HG03457 (cell line): ENCODE measurements at regions not wholly inside any gene's neighbourhood (a gene's known extent, or its start where the extent isn't known, plus 50 kb on each side); places are given as distances from the start of the nearest gene placed in this dataset.
"Not testable (repeated sequence)": the region's sequence is repeated elsewhere in the genome, so short reads cannot be mapped to it uniquely, and the experiment has no call there.

Source experiments
- ATAC-seq: cut with Tn5 transposase; IDR thresholded peaks from one replicate; pipeline ENCODE4 v1.9.1; 2021; ENCODE audit warnings: moderate number of reproducible peaks; ENCODE audit not compliant: unreplicated experiment

DNA sequence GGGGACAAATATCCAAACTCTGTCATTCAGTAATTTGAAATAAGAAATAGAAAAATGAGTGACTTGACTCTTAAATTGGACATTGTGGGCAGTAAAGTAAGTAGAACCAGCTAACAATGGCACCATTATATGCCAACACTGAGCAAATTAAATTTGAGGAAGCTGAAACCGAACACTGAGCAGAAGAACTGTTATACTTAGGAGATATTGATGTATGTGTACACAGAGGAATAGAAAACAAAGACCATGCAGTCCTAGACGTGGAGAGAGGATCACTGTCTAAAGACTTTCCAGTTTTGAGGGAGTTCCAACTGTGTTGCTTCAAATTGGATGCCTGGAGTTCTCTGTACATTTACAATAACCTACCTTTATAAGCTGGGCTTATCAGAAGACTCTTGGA, 427.0 kb upstream of the EYS start:
- ATAC-seq: no peak

DNA sequence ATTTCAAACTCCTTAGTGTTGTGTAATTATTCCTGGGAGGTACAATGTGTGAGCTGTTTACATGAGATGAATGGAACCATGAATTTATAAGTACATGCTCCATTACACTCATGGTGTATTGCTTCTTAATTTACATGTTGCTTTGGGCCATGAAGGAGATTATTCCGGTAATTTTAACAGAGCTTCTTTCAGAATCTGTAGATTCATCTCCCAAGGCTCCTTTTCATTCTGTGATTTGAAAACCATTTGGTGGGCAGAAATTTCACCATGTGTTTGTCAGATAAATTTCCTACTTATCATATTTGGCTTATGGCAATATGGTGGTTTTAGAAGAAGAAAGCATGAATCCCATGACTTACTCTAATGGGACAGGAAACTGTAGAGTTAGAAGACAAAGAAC, 421.6 kb upstream of the EYS start:
- ATAC-seq: no peak

DNA sequence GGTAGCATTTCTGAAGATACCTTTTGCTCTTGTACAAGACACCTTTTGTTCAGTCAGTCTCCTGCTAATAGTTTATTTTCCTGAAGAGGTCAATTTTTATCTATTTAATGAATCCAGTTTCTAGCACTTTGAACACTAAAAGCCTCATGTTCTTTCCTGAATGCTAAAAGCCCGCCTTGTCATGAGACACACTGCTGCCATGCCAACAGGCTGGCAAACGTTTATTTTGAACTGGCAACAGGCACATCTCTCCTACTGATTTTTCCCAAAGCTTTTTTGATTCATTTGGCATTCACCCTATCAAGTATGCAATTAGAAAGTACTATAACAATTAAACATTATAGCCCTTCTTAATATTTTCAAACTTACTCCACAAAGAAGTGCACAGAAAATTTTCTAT, 421.2 kb upstream of the EYS start:
- no peak for ATAC-seq

DNA sequence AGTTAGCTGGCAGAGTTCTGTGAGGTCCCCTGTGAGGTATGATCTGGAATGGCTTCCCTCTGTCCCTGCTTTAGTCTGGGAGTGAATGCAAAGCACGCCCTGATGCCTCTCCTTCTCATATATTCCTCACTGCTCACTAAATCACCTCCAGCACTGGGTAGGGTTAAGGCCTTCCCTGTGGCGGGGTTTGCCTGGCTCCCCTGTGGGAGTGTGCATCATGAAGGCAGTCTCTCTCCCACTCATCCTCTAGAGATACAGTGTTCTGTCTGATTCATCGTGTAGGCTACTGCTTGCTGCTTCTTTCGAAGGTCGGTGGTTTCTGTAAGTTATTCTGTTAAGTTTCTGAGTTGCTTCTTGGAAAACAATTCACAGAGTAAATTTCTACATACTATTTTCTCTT, 420.0 kb upstream of the EYS start:
- no peak for ATAC-seq

DNA sequence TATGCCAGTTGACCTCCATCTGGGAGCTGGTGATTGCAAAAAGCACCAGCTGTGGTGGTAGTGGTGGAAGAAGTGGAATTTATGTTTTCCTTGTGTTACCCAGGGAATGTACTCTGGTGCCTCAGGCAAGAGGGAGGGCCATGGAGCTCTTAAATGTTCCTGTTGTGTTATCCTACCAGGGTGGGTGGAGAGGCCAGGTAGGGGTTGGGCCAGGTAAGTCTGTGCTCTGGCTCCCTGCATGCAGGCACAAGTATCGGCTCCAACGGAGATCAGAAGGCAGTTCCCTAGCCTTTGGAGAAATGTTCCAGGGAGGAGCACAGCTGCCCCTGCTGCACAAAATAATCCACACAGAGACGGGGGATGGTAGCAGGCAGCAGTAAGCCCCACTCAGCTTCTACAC, 419.3 kb upstream of the EYS start:
- no peak for ATAC-seq

DNA sequence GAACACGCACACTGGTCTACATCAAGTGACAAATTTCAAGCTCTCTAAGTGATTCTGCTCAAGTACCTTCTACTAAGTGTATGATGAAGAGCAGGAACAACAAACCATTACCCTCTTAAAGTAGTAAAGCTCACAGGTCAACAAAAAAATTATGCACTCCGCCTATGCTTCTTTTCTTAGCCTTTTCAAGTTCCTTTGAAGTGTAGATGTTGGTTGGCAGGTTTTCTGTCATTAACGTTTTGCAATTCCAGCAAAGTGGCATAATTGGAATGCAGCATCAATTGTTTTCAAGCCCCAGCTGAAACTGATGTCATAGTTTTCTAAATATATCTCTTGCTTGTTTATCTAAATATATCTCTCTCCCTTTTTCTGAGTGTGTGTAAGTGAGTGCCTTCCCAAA, 396.9 kb upstream of the EYS start:
- ATAC-seq: no peak

DNA sequence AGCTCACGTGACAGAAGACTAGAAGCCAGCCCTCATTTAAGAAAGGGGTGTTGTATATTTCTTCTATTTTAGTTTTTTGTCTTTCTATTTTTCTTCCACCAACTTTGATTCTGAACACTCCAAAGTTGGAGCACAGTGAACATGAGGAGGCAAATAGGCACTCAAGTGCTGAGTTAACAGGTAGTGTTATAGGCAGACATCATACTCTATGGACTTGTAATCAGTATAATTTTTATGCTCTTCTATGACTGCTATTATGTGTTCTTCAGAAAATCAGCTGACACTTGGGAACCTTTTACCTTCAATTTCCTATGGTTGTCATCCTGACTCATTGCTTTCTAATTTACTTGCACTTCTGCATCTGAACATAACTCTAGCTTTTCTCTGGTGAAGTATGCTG, 396.3 kb upstream of the EYS start:
- ATAC-seq: no peak

DNA sequence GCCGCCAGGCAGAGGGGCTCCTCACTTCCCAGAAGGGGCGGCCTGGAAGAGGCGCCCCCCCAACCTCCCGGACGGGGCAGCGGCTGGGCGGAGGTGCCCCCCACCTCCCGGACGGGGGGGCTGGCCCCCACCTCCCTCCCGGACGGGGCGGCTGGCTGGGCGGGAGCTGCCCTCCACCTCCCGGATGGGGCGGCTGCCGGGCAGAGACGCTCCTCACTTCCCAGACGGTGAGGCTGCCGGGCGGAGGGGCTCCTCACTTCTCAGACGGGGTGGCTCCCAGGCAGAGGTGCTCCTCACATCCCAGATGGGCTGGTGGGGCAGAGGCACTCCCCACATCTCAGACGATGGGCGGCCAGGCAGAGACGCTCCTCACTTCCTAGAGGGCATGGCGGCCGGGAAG, 389.7 kb upstream of the EYS start:
- no peak for ATAC-seq

DNA sequence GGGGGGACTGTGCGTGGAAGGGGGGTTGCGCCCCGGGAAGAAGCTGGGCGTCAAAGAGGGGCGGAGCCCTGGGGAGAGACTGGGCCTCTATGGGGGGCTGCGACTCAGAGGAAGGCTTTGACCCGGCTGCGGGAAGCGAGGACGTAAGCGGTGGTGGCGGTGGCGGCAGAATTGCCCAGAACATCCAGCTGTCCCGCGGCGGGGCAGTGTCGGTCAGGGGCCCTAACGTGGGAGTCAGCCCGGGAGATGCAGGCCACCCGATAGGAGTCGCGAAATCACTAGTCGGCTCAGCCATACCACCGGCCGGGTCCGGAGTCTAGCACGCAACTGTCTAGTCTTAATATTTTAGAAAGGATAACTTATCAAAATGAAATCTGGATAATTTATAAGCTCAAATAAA, 387.6 kb upstream of the EYS start:
- no peak for ATAC-seq

DNA sequence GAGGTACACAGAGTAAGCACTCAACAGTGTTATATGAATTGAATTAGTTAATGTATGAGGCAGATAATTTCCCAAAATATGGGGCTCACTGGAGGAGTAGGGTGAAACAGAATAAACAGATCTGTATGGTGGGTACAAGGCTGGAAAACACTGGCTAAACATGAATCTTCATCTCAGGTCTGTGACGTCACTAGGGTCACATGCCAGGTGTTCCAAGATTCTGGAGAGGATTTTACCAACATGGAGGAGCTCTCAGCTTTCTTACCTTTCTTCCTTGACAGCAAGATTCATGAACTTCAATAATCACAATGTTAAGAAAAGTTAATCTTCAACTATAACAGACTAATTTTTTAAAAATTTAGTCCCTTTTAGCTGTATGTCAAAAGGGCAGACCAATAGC, 385.3 kb upstream of the EYS start:
- ATAC-seq: not testable (repeated sequence)

DNA sequence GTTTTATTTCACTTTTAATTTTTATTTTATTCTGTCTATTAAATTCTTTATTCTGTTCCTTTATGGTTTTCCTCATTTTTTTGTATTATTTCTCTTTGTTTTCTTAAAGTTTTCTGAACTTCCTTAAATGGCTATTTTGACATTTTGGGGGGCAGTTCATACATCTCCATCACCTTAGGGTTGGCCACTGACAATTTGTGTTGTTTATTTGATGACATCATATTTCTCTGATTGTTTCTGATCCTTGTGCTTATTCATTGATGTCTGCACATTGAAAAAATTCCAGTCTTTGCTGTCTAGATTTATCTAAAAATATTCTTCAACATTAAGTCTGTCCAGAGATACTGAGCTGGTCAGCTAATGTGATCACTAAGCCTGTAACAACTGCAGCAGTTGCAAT, 379.5 kb upstream of the EYS start:
- no peak for ATAC-seq

DNA sequence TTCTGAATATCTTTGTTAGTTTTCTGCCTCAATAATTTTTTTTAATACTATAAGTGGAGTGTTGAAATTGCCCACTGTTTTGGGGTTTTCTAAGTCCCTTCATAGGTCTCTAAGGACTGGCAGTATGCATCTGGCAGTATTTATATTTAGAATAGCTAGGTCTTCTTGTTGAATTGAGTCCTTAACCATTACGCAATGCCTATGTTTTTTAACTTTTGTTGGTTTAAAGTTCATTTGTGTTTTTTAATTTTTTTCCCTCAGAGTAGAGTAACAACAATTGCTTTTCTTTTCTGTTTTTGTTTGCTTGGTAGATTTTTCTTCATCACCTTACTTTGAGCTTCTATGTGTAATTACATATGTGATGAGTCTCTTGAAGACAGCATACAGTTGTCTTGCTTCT, 375.9 kb upstream of the EYS start:
- no peak for ATAC-seq

DNA sequence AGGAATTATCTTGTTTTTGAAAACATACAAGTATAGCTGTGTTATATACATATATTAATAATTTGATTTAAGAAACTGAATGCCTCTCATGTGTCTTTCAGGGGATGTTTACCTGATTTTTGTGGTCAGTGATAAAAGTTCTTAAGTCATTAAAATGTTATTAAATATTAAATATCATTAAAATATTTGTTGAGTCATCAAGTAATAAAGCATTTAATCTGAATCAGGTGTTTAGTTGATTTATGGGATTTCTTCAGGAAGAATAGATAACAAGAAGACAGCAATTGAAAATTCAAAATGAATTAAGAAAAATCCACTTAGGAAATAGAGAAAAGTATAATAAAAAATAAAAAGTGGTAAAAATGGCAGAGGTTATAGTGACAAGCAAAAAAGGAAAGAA, 361.9 kb upstream of the EYS start:
- no peak for ATAC-seq

DNA sequence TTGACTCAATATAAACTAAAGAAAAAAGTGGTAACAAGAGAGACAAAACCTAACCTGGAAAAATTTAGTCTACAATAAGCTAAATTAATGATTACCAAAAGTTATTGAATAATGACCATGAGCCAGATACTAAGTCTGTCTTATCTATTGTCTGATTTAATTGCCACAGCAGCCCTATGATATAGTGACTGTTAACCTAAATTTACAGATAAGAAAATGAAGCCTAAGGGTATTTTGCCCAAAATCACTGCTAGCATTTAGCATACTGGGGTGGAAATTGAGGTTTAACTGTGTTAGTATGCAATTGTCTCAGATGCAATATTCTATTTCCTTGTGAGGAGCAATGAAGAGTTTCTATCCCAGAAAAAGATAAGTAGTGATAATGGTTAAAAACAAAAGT, 361.0 kb upstream of the EYS start:
- no peak for ATAC-seq

DNA sequence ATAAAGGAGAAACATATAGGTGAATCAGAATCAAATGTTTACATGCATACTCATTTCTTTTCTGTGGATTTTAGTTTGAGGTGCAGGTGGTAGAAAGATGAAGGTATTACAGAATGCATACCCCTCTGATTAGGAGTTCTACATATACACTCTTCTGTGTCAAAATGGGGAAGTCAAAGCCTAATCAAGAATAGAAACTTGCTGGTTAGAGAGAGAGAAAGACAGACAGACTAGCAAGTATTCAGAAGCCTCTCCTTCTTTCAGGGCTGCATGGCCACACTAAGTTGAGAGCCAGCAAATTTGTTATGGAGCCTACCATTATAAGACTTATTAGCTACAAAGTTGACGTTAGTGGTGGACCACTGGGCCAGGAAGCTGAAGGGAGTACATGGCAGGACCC, 358.3 kb upstream of the EYS start:
- no peak for ATAC-seq

DNA sequence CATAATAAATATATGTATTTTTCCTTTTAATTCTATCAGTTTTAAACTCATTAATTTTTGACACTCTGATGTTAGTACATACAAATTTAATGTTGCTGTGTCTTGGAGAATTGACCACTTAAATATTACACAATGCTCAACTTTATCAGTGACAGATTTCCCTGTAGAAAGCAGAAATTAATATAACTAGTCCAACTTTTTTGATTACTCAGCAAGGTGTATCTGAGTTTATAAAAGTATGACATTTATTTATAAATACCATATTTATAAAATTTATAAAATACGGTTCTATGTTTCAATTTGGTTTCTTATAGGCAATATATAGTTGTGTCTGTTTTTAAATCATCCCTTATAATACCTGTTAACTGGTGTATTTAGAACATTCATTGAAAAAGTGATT, 350.0 kb upstream of the EYS start:
- no peak for ATAC-seq

DNA sequence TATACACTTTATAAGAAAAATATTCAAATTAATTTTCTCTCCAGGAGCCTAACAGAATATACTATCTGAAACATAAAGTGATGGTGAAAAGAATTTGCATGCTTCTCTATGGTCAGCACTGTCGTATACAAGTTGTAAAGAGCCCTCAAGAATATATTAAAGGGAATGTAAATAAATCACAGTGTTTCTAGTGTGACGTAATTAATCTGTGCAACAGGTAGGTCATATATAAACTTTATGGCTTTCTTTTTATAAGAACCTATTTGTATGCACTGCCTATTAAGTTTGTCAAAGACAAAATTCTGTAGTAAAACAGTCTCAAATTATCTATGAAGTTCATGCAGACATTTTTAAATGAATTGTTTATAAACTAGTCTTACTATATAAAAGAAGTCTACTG, 347.9 kb upstream of the EYS start:
- ATAC-seq: no peak

DNA sequence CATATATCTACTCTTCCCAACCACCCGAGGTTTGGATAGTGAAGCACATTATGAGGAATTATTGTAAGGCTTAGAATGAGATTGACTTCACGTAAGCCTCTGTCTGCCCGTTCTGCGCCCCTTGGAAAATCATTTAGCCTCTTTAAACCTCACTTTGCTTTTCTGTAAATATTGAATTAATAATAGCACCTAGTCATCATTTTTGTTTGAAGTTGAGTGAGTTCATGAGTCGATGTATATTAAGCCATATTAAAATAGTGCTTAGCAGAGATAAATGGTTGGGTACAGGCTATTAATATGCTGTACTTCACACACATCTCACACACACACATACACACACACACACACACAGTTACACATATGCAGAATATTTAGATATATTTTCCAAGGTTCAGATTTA, 344.8 kb upstream of the EYS start:
- no peak for ATAC-seq

DNA sequence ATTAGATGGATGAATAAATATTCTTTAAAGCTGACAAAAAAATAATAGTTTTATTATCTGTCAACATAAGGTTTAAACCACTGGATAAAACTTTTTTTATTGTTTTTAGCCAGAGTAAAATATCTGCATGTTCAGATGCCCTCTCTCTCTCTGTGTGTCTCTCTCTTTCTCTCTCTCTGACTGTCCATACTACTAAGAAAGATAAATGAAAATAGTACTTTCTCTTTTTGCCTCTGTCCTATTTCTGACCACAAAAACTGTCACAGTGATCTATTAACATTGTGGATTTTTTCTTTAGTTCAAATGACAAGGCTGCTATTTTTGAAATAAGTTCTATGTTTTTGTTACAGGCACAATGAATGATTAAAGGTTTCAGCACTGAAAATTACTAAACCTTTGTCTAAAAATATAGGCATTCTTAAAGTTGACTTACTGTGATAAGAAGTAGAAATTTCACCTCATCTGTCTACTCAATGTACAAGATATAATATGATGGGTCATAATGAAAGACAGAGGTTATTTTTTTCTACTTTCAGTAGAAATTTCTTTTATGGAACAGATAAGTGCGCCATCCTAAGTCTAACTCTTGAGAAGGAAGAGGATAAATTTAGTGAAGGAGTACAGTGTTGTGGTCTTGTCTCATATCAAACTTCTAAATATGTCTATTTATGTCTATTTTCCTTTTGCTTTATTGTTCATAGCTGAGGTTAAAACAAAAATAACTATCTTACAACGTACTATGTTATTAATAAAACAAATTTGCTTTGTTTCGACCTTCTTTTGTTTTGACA, 341.9 kb upstream of the EYS start:
- ATAC-seq: no peak

DNA sequence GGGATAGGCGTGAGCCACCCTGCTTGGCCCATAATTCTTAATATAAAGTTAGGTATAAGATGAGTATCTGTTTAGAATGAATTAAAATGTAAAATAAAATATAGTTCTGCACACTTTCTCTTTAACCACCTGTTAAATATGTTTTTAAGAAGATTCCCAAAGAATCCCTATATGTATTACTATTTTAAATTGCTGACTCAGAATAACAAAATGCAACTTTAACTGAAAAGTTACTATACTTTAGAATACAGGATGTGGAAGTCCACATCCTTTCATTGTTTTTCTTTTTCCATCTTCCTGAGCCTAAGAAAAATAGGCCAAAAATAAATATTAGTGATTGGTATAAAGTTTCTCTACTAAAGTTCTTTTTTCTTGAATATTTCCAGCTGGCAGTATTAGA, 325.6 kb upstream of the EYS start:
- no peak for ATAC-seq

DNA sequence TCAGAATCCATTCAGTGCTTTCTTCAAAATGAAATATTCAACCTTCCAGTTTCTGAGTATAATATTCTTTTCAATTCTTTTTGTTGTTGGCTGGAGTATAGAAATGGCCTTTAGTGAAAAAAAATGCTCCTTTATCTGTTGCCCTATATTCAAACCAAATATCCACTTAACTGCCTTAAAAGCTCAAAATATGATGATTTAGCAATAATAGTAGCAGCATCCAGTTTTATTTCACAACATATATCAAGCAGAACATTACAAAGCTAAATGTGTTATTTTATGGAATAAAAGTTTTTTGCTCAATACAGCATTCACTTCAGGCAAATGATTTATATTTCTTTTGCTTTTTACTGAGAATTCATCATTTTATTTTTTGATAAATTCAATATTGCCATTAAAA, 322.4 kb upstream of the EYS start:
- no peak for ATAC-seq

DNA sequence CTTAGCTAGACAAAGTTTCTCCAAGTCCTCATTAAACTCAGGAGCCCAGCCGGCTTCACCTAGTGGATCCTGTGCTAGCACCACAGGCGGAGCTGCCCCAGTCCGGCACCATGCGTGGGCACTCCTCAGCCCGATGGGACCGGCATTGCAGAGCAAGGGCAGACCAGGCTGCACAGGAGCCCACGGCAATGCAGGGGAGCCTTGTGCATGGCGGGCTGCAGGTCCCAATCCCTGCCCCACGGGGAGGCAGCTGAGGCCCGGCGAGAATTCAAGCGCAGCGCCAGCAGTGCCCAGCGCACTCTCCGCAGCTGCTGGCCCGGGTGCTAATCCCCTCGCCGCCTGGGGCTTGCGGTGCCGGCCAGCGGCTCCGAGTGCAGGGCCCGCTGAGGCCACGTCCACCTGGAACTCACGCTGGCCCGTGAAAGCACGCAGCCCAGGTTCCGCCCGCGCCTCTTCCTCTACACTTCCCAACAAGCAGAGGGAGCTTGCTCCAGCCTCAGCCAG, 292.3 kb upstream of the EYS start:
- ATAC-seq: no peak

DNA sequence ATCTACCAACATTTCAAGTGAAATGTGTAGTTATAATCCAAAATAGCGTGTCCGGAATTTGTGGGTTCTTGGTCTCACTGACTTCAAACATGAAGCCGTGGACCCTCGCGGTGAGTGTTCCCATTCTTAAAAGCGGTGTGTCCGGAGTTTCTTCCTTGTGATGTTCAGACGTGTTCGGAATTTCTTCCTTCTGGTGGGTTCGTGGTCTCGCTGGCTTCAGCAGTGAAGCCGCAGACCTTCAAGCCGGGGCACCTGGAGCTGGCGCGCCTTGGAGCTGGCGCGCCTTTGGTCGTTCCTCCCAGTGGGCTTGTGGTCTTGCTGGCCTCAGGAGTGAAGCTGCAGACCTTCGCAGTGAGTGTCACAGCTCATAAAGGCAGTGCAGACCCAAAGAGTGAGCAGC, 291.5 kb upstream of the EYS start:
- ATAC-seq: no peak
